ENCODE measurements at regions not wholly inside any gene's neighbourhood (a gene's known extent, or its start where the extent isn't known, plus 50 kb on each side); places are given as distances from the start of the nearest gene placed in this dataset.

- H3K4me3 Mint-ChIP-seq (ENCODE audit: low read depth, unreplicated experiment), result no peak overlapping the region
Observed at GRCh38 chr9:99282406-99282805, 60.3 kb downstream of the SEC61B start.

GRCh38 chr9:99285965-99286364 is 63.9 kb downstream of the SEC61B start:
- TF ChIP-seq, protein P1, sequence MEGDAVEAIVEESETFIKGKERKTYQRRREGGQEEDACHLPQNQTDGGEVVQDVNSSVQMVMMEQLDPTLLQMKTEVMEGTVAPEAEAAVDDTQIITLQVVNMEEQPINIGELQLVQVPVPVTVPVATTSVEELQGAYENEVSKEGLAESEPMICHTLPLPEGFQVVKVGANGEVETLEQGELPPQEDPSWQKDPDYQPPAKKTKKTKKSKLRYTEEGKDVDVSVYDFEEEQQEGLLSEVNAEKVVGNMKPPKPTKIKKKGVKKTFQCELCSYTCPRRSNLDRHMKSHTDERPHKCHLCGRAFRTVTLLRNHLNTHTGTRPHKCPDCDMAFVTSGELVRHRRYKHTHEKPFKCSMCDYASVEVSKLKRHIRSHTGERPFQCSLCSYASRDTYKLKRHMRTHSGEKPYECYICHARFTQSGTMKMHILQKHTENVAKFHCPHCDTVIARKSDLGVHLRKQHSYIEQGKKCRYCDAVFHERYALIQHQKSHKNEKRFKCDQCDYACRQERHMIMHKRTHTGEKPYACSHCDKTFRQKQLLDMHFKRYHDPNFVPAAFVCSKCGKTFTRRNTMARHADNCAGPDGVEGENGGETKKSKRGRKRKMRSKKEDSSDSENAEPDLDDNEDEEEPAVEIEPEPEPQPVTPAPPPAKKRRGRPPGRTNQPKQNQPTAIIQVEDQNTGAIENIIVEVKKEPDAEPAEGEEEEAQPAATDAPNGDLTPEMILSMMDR (IDR thresholded peaks at IDR 0.05; ENCODE audit: unreplicated experiment), result no peak

More at GRCh38 chr9:99282406-99282805, 60.3 kb downstream of the SEC61B start:
- CTCF ChIA-PET, result no interaction called here
- Mint-ChIP-seq H3K36me3 (ENCODE audit: insufficient read depth, unreplicated experiment) (no peaks in the 10 kb centered on the region), H3K27ac (ENCODE audit: unreplicated experiment) (no peak overlapping the region), H3K4me1 (ENCODE audit: low read depth, unreplicated experiment) (no peaks in the 10 kb centered on the region), H3K27me3 (ENCODE audit: unreplicated experiment) (peaks cover 35% of the 10 kb centered on the region), H3K9me3 (ENCODE audit: low read depth, unreplicated experiment) (no peaks in the 10 kb centered on the region)
- BruUV-seq (replicated peaks), result no TSS peak
- DNase-seq, result no peak
- intact Hi-C loops (cut with micrococcal nuclease; ENCODE audit: unreplicated experiment), result no loop called here
- TF ChIP-seq, protein P1 (IDR thresholded peaks at IDR 0.05; ENCODE audit: unreplicated experiment), result no peak

GRCh38 chr9:99286536-99286935 is 64.5 kb downstream of the SEC61B start:
- H3K27me3 Mint-ChIP-seq (ENCODE audit: unreplicated experiment), result peaks cover 75% of the 10 kb centered on the region
- intact Hi-C loops (cut with micrococcal nuclease; ENCODE audit: unreplicated experiment), result no loop called here
- no peaks in the 10 kb centered on the region for H3K4me1 Mint-ChIP-seq (ENCODE audit: low read depth, unreplicated experiment)
- BruUV-seq (replicated peaks), result no TSS peak
- CTCF ChIA-PET, result no interaction called here
- TF ChIP-seq, protein P1 (IDR thresholded peaks at IDR 0.05; ENCODE audit: unreplicated experiment), result no peak
- no peak for DNase-seq
- H3K27ac Mint-ChIP-seq (ENCODE audit: unreplicated experiment), result no peak overlapping the region
- no peaks in the 10 kb centered on the region for H3K36me3 Mint-ChIP-seq (ENCODE audit: insufficient read depth, unreplicated experiment)
- no peak overlapping the region for H3K4me3 Mint-ChIP-seq (ENCODE audit: low read depth, unreplicated experiment)
- H3K9me3 Mint-ChIP-seq (ENCODE audit: low read depth, unreplicated experiment), result no peaks in the 10 kb centered on the region

More at GRCh38 chr9:99285965-99286364, 63.9 kb downstream of the SEC61B start:
- H3K36me3 Mint-ChIP-seq (ENCODE audit: insufficient read depth, unreplicated experiment), result no peaks in the 10 kb centered on the region
- peaks cover 69% of the 10 kb centered on the region for H3K27me3 Mint-ChIP-seq (ENCODE audit: unreplicated experiment)
- no peak overlapping the region for H3K4me3 Mint-ChIP-seq (ENCODE audit: low read depth, unreplicated experiment)
- no peaks in the 10 kb centered on the region for H3K9me3 Mint-ChIP-seq (ENCODE audit: low read depth, unreplicated experiment)
- no peaks in the 10 kb centered on the region for H3K4me1 Mint-ChIP-seq (ENCODE audit: low read depth, unreplicated experiment)
- no peak overlapping the region for H3K27ac Mint-ChIP-seq (ENCODE audit: unreplicated experiment)
- intact Hi-C loops (cut with micrococcal nuclease; ENCODE audit: unreplicated experiment), result no loop called here
- DNase-seq, result no peak
- CTCF ChIA-PET, result no interaction called here
- BruUV-seq (replicated peaks), result no TSS peak

GRCh38 chr9:99287641-99288040 is 65.6 kb downstream of the SEC61B start:
- H3K27ac Mint-ChIP-seq (ENCODE audit: unreplicated experiment), result no peak overlapping the region
- H3K27me3 Mint-ChIP-seq (ENCODE audit: unreplicated experiment), result peaks cover 75% of the 10 kb centered on the region
- H3K4me1 Mint-ChIP-seq (ENCODE audit: low read depth, unreplicated experiment), result no peaks in the 10 kb centered on the region
- no peak for DNase-seq
- H3K4me3 Mint-ChIP-seq (ENCODE audit: low read depth, unreplicated experiment), result no peak overlapping the region
- TF ChIP-seq, protein P1 (IDR thresholded peaks at IDR 0.05; ENCODE audit: unreplicated experiment), result no peak
- CTCF ChIA-PET, result no interaction called here
- no TSS peak for BruUV-seq (replicated peaks)
- no peaks in the 10 kb centered on the region for H3K36me3 Mint-ChIP-seq (ENCODE audit: insufficient read depth, unreplicated experiment)
- H3K9me3 Mint-ChIP-seq (ENCODE audit: low read depth, unreplicated experiment), result no peaks in the 10 kb centered on the region
- intact Hi-C loops (cut with micrococcal nuclease; ENCODE audit: unreplicated experiment), result no loop called here
